Psoas muscle (tissue), 7 donors: ENCODE measurements at regions not wholly inside any gene's neighbourhood (a gene's known extent, or its start where the extent isn't known, plus 50 kb on each side); places are given as distances from the start of the nearest gene placed in this dataset.

Source experiments
- ATAC-seq, 4 donors: fragments of 200-7000 bp; cut with Tn5 transposase; one replicate each; pipeline ENCODE4 v1.9.1; 2020; ENCODE audit warnings: moderate library complexity in 3 of 4, mild to moderate bottlenecking in 2 of 4
- DNase-seq, 2 donors: peaks; one replicate each; pipeline ENCODE4 v3.0.0-alpha.2; 2020
- H3K27ac ChIP-seq: fragments of 200-600 bp; one replicate; pipeline ENCODE4 v1.8.0; 2022
- H3K27me3 ChIP-seq, 3 donors: fragments of 200-600 bp in 1 of 3; one replicate each; pipeline versions ENCODE4 v1.6.1 to v1.8.0; 2013 to 2022; ENCODE audit warnings: low read length in 2 of 3, mild to moderate bottlenecking in 2 of 3, moderate library complexity in 1 of 3; ENCODE audit not compliant: insufficient read depth in 3 of 3
- H3K36me3 ChIP-seq, 2 donors: fragments of 200-600 bp in 1 of 2; one replicate each; pipeline versions ENCODE4 v1.6.1 to v1.8.0; 2013 to 2022; ENCODE audit warnings: low read depth in 1 of 2, mild to moderate bottlenecking in 1 of 2, moderate library complexity in 1 of 2; ENCODE audit not compliant: insufficient read depth in 1 of 2
- H3K4me1 ChIP-seq: fragments of 200-600 bp; one replicate; pipeline ENCODE4 v1.8.0; 2022
- H3K4me3 ChIP-seq: fragments of 200-600 bp; one replicate; pipeline ENCODE4 v1.8.0; 2022; ENCODE audit warnings: mild to moderate bottlenecking
- H3K9me3 ChIP-seq: fragments of 200-600 bp; one replicate; pipeline ENCODE4 v1.8.0; 2022
- whole genome bisulfite sequencing, 3 donors: extraction: QIAGEN DNeasy Blood & Tissue Kit; methylation state at CpG; one replicate each; pipeline versions ENCODE4 v1.1.6 to v1.1.7; 2013; 5-methylcytosine and 5-hydroxymethylcytosine counted together
- intact Hi-C, 2 donors: fragments of 100-400 bp; cut with DNase I; formaldehyde crosslinking; loops; one replicate each; pipeline versions ENCODE4 v1.11.0 to v1.14.2; 2022
- TF ChIP-seq, protein P1 (sequence below): fragments of 200-600 bp; IDR thresholded peaks from one replicate; pipeline ENCODE4 v1.8.0; 2022; ENCODE audit warnings: antibody characterized with exemption
- donor health status: healthy with polysubstance abuse.
- donor health status: DM: no; HTN: no; CAD: no; lungs with moderate emphysema.
- donor health status: Bipolar disorder and iron deficiency.
- donor health status: healthy.
- donor health status: DM: yes; HTN: yes; CAD: no.
- donor health status: DM: no; HTN: no; CAD: no.
- donor health status: DM: yes; HTN: yes; CAD: no.

GRCh38 chr2:7405861-7406715 is 488.9 kb downstream of the RNF144A start:
- no peak for DNase-seq
- Histone ChIP-seq H3K36me3 (no peaks in the 10 kb centered on the region), H3K9me3 (no peaks in the 10 kb centered on the region), H3K27ac (no peak overlapping the region), H3K4me3 (no peak overlapping the region), H3K4me1 (no peaks in the 10 kb centered on the region), H3K27me3 (peaks cover 0 to 2% (median 0%) of the 10 kb centered on the region in 3 donors)
- no peak for ATAC-seq
- TF ChIP-seq, protein P1, sequence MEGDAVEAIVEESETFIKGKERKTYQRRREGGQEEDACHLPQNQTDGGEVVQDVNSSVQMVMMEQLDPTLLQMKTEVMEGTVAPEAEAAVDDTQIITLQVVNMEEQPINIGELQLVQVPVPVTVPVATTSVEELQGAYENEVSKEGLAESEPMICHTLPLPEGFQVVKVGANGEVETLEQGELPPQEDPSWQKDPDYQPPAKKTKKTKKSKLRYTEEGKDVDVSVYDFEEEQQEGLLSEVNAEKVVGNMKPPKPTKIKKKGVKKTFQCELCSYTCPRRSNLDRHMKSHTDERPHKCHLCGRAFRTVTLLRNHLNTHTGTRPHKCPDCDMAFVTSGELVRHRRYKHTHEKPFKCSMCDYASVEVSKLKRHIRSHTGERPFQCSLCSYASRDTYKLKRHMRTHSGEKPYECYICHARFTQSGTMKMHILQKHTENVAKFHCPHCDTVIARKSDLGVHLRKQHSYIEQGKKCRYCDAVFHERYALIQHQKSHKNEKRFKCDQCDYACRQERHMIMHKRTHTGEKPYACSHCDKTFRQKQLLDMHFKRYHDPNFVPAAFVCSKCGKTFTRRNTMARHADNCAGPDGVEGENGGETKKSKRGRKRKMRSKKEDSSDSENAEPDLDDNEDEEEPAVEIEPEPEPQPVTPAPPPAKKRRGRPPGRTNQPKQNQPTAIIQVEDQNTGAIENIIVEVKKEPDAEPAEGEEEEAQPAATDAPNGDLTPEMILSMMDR = no peak
- intact Hi-C loops = no loop called here
- 34 to 37% (median 37%) methylated on average over 9 of the region's 9 CpGs for WGBS, 3 donors

DNA sequence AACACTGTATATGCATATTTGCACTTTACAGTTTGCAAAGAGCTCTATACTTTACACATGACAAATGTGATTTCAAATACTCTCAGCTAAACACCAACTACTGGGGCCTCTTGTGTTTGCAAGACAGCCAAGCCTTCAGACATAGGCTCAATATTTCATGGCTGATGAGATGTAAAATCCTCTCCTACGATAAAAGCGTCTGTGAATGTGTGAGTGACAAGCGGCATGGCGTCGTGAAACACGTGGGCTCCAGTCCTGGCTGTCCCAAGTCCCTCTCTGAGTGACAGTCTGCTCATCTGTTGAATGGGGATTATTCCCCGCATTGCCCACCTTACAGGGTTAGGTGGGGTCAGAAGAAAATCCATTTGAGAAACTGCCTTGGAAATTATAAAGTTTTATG is 489.8 kb downstream of the RNF144A start:
- Histone ChIP-seq H3K27me3 (peaks cover 0 to 2% (median 0%) of the 10 kb centered on the region in 3 donors), H3K4me3 (no peak overlapping the region), H3K36me3 (no peaks in the 10 kb centered on the region), H3K4me1 (no peaks in the 10 kb centered on the region), H3K27ac (no peak overlapping the region), H3K9me3 (no peaks in the 10 kb centered on the region)
- DNase-seq = no peak
- TF ChIP-seq, protein P1 = no peak
- intact Hi-C loops = no loop called here
- WGBS, 3 donors = 81 to 90% (median 85%) methylated on average over 7 of the region's 7 CpGs
- ATAC-seq = no peak

DNA sequence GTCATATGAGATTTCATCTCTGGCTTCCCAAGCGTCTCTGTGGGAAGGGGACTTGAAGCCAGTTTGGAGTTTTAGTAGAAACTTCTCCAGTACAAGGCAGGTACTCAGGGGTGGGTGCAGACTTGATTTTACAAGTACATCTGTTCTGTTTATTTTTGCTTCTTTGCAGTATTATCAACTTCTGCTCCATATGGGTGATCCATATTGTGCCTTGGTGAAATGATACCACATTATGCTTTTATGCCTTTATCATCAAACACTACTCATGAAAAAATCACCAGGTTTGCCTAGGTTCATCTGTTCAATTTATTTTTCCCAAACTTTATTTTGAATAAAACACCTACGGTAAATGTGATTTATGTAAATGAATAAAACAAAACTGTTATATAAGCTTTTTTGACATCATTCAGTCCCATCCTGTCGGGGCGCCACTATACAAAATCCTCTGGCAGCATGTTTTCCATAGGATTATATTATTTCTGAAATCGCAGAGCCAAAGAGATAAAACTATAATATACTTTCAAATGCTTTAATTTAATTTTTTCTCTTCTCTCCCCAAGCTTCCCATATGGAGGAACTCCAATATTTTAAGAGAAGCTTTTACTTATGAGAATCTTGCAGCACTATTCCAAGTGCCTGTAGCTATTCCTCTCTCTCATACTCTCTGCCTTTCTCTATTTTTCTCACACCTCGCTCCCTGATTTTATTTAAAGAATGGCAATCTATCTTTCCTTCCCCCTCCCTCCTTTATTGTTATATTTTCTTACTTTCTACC is 490.9 kb downstream of the RNF144A start:
- TF ChIP-seq, protein P1 = no peak
- intact Hi-C loops = no loop called here
- no peaks in the 10 kb centered on the region for H3K36me3 ChIP-seq
- no peaks in the 10 kb centered on the region for H3K9me3 ChIP-seq
- 93 to 95% (median 94%) methylated on average over 6 of the region's 6 CpGs for WGBS, 3 donors
- H3K4me3 ChIP-seq = no peak overlapping the region
- peaks cover 0 to 2% (median 0%) of the 10 kb centered on the region in 3 donors for H3K27me3 ChIP-seq
- H3K27ac ChIP-seq = no peak overlapping the region
- H3K4me1 ChIP-seq = no peaks in the 10 kb centered on the region
- ATAC-seq (no peak), DNase-seq (no peak)

- Histone ChIP-seq H3K27me3 (peaks cover 0 to 2% (median 0%) of the 10 kb centered on the region in 3 donors), H3K27ac (no peak overlapping the region), H3K36me3 (no peaks in the 10 kb centered on the region), H3K4me1 (no peaks in the 10 kb centered on the region), H3K4me3 (no peak overlapping the region), H3K9me3 (no peaks in the 10 kb centered on the region)
- DNase-seq = no peak
- ATAC-seq = no peak
- intact Hi-C loops = no loop called here
- TF ChIP-seq, protein P1 = no peak
Observed at GRCh38 chr2:7411691-7412090, 494.5 kb downstream of the RNF144A start.
